Mucosa of rectum (tissue), 2 donors: ENCODE measurements at regions not wholly inside any gene's neighbourhood (a gene's known extent, or its start where the extent isn't known, plus 50 kb on each side); places are given as distances from the start of the nearest gene placed in this dataset.
"Not testable (repeated sequence)": the region's sequence is repeated elsewhere in the genome, so short reads cannot be mapped to it uniquely, and the experiment has no call there.

ENCODE experiments used
- H3K27ac ChIP-seq, 2 donors: one replicate each; pipeline ENCODE4 v1.7.0; 2013; ENCODE audit warnings: inconsistent platforms in 2 of 2, low read depth in 2 of 2, low read length in 2 of 2
- H3K27me3 ChIP-seq, 2 donors: one replicate each; pipeline ENCODE4 v1.7.0; 2013; ENCODE audit warnings: low read length in 2 of 2; ENCODE audit not compliant: control insufficient read depth in 2 of 2, insufficient read depth in 2 of 2
- H3K36me3 ChIP-seq, 2 donors: one replicate each; pipeline ENCODE4 v1.7.0; 2013; ENCODE audit warnings: low read length in 2 of 2; ENCODE audit not compliant: control insufficient read depth in 2 of 2, insufficient read depth in 2 of 2
- H3K4me1 ChIP-seq, 2 donors: one replicate each; pipeline ENCODE4 v1.7.0; 2013; ENCODE audit warnings: low read length in 2 of 2, mild to moderate bottlenecking in 1 of 2; ENCODE audit not compliant: control insufficient read depth in 2 of 2, insufficient read depth in 2 of 2
- H3K4me3 ChIP-seq, 2 donors: one replicate each; pipeline ENCODE4 v1.7.0; 2013; ENCODE audit warnings: low read length in 2 of 2
- H3K9ac ChIP-seq, 2 donors: one replicate each; pipeline ENCODE4 v1.7.0; 2013; ENCODE audit warnings: low read length in 2 of 2, low read depth in 1 of 2, mild to moderate bottlenecking in 1 of 2
- H3K9me3 ChIP-seq, 2 donors: one replicate each; pipeline ENCODE4 v1.7.0; 2013; ENCODE audit warnings: low read length in 2 of 2; ENCODE audit not compliant: control insufficient read depth in 2 of 2
- donor health status: healthy.
- donor health status: Normal muscosa, but diverticular disease.

DNA sequence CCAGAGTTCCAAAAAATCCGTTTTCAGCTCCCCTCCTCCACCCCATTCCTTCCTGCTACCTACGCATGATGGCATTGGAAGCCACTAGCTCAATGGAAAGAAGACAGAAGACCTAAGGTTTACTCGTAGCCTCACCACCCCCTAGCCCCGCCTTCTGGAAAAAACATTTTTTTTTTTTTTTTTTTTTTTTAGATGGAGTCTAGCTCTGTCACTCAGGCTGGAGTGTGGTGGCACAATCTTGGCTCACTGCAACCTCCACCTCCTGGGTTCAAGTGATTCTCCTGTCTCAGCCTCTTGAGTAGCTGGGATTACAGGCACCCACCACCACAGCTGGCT lies 57.2 kb upstream of the APCDD1L start:
- not testable (repeated sequence) for H3K27me3 ChIP-seq, H3K36me3 ChIP-seq, H3K4me1 ChIP-seq, H3K27ac ChIP-seq, H3K9ac ChIP-seq, H3K4me3 ChIP-seq, H3K9me3 ChIP-seq

DNA sequence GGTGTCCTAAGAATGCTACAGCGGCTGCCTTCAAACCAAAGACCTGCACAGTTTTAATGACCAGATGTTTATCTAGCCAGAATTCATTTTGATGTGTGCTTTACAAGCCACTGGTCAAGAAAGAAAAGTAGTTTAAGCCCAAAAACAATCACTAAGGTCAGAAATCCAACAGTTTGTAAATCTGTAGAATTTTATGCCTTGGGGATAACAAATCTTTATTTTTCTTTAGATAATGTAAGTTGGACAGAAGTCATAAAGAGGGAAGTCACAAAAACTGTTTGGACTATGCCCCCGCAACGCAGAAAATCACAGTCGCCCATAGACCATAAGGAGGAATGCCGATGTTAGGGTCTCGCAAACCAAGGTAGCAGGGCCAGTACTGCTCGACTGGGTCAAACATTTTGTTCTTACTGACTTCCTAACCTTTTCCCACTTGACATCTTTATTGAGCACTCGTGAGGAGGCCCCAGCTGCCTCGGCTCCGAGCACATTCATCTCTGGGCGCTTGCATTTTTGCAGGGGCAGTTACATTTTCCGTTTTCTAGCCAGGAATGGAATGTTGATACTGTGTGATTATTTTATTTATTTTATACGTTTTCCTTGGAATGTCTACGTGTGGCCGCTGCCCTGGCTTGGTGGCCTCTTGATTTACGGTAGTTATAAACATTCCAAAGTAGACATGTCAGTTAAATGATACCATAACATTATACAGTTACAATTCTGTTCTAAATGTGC lies 56.7 kb upstream of the APCDD1L start:
- Histone ChIP-seq H3K9ac (no peak overlapping the region), H3K9me3 (no peaks in the 10 kb centered on the region), H3K4me1 (peaks cover 0 to 7% of the 10 kb centered on the region in 2 donors), H3K27me3 (no peaks in the 10 kb centered on the region), H3K4me3 (no peak overlapping the region), H3K27ac (no peak overlapping the region), H3K36me3 (no peaks in the 10 kb centered on the region)

DNA sequence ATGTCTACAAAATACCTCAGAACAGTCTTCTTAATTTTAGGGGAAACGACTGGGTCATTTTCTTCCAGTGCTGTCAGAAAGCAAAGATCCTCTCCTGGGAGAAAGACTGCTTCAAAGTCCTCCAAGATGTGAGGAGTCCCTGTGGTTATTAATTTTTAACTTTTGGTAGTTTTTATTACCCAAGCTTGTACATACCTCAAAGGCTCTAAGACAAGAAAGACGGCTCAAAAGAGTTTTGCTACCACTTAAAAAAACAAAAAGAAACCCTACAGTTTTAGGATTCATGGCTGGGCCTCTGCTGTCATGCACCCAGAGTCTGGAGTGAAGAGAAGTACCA lies 56.1 kb upstream of the APCDD1L start:
- Histone ChIP-seq H3K27me3 (no peaks in the 10 kb centered on the region), H3K27ac (no peak overlapping the region), H3K9me3 (no peaks in the 10 kb centered on the region), H3K4me1 (peaks cover 0 to 7% of the 10 kb centered on the region in 2 donors), H3K9ac (no peak overlapping the region), H3K4me3 (no peak overlapping the region), H3K36me3 (no peaks in the 10 kb centered on the region)

DNA sequence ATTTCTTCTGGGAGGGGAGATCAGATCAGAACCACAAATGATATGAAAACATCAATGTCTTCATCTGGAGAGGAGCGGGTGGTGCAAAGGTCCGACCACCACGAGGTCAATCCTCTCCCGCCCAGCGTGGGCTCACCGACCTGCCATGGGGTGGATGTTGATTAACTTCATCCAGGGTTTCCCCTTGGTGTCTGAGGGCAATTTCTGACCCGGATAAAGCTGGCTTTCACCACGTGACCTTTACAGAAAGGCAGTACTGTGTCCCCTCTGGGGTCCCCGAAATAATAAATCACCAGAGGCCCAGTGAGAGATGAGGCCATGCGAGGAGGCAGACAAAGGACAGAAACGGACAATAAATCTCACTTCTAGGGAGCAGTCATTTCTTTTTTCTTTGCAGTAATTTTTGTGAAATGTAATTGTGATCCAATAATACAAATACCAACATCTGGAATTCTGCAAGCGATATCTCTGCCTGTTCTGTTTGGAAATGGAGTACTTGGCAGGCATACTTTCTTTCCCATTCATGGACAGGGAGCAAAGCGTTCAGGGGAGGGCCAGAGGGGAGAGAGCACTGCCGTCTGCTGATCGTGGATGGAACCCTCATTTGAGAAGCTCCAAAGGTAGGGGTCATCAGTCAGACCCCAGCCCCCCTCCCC lies 55.1 kb upstream of the APCDD1L start:
- H3K4me1 ChIP-seq: peaks cover 0 to 7% of the 10 kb centered on the region in 2 donors
- no peak overlapping the region for H3K9ac ChIP-seq
- H3K36me3 ChIP-seq: no peaks in the 10 kb centered on the region
- no peak overlapping the region for H3K4me3 ChIP-seq
- H3K9me3 ChIP-seq: no peaks in the 10 kb centered on the region
- H3K27me3 ChIP-seq: no peaks in the 10 kb centered on the region
- no peak overlapping the region for H3K27ac ChIP-seq

DNA sequence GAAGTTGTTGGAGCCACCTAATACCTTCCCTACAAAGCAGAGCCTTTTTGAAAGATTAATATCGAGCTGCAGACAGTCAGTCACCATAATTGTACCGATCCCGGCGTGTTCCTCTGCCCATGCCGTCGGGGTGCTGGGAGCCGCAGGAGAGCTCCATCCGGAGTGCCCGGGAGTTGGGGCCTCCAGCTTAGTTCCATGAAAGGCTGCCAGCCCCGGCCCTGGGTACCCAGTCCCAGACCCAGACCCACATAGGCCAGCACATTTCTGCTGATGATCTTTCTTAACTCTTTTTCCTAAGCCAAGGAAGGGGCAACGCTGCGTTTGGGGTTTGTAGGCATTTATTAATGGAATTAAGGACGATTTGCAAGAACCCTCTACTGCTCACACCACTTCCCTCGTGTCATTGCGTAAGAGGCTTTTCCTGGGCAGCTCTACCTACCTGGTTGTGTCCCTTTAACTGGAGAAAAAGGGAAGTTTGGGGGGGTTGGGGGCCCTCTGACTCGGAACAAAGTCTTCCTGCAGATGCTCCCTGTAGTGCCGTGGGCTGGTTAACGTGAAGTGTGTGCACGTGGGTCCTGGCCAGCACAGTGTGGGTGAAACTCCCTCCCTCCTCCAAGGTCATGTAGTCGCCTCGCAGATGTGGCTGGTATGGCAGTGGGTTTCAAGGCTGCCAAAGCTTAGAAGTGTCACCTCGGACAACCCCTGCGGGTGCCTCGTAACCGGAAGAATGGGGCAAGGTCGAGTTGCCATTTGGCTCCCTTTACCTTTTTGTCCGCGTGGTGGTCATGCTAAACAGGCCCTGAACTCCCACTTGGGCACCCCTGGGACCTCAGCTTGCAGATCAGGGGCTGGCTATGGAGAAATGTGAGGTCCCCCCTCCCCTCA lies 54.3 kb upstream of the APCDD1L start:
- H3K27ac ChIP-seq: no peak overlapping the region
- no peak overlapping the region for H3K9ac ChIP-seq
- no peak overlapping the region for H3K4me3 ChIP-seq
- H3K27me3 ChIP-seq: no peaks in the 10 kb centered on the region
- H3K36me3 ChIP-seq: no peaks in the 10 kb centered on the region
- H3K4me1 ChIP-seq: peaks cover 0 to 7% of the 10 kb centered on the region in 2 donors
- no peaks in the 10 kb centered on the region for H3K9me3 ChIP-seq

DNA sequence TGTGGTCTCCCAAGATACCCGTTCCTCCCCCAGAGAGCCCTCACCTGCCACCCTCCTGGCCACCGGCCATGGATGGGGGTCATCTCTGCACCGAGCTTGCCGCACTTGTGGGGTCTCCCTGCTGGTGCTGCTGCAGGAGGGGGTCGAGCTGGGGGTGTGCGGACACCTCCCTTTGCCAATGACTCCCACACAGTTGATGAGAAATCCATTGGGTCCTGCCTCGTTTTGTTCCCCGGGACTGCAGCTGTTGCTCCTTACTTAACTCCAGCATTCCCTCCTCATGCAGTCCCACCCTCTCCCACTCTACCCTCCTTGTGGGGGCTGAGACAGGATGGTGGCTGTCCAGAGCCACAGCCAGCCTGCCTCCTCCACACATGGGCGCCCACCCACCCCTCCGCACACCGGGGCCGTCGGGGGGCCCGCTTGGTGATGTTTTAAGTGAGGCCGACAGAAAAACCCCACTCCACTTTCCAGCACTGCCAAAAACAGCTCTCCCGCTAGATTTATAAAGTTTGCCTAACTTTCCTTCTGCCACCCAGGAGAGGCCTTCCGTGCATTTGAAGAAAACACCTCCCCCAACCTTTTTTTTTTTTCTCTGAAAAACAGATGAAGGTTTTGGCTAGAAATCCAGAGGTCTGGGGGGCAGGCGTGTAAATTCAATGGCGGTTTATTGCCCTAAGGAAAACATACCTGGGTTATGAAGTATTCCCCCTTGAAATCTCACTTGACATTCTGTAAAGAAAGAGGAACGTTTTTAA lies 53.5 kb upstream of the APCDD1L start:
- no peaks in the 10 kb centered on the region for H3K27me3 ChIP-seq

DNA sequence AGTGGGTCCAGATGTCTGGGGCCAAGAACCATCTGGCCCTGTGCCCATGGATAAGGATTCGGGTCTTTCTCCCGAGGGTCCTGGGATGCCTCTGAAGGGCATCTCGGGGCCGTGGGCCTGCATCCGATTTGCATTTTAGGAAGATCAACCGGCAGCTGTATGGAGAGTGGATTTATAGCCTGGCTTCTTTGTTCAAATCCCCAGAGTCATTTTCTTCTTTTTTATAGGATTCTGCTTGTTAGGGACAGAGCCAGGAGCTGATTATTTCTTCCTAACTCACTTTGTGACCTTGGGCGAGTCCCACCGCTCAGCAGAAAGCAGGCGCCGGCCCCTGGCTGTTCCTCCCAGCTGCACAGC lies 52.9 kb upstream of the APCDD1L start:
- H3K27me3 ChIP-seq: no peaks in the 10 kb centered on the region
- H3K9ac ChIP-seq: no peak overlapping the region
- H3K36me3 ChIP-seq: no peaks in the 10 kb centered on the region
- H3K27ac ChIP-seq: no peak overlapping the region
- no peak overlapping the region for H3K4me3 ChIP-seq
- no peaks in the 10 kb centered on the region for H3K9me3 ChIP-seq
- H3K4me1 ChIP-seq: peaks cover 0 to 7% of the 10 kb centered on the region in 2 donors

More for the DNA sequence above, 53.5 kb upstream of the APCDD1L start:
- peaks cover 0 to 7% of the 10 kb centered on the region in 2 donors for H3K4me1 ChIP-seq
- H3K9me3 ChIP-seq: no peaks in the 10 kb centered on the region
- no peaks in the 10 kb centered on the region for H3K36me3 ChIP-seq
- no peak overlapping the region for H3K4me3 ChIP-seq
- H3K27ac ChIP-seq: no peak overlapping the region
- no peak overlapping the region for H3K9ac ChIP-seq

DNA sequence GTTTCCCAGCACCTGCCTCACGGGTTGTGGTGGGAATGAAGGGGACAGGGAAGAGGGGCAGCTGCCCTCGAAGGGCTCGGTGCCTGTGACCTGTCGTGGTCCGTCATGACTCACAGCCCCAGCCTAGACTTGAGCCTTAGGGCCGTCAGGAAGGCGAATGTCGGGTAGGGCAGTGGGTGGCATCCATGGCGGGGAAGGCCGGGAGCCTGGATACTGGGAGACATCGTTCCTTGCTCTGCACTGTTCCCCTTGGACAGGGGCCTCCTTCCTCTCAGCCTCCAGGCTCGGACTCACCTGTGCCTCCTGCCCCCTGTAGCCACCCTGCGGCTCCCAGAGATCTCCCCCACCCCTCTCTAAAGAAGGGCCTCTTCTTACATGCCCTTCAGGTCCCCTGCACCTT lies 52.2 kb upstream of the APCDD1L start:
- H3K9me3 ChIP-seq: no peaks in the 10 kb centered on the region
- no peak overlapping the region for H3K27ac ChIP-seq
- no peak overlapping the region for H3K9ac ChIP-seq
- H3K4me3 ChIP-seq: no peak overlapping the region
- peaks cover 0 to 7% of the 10 kb centered on the region in 2 donors for H3K4me1 ChIP-seq
- no peaks in the 10 kb centered on the region for H3K27me3 ChIP-seq
- no peaks in the 10 kb centered on the region for H3K36me3 ChIP-seq

DNA sequence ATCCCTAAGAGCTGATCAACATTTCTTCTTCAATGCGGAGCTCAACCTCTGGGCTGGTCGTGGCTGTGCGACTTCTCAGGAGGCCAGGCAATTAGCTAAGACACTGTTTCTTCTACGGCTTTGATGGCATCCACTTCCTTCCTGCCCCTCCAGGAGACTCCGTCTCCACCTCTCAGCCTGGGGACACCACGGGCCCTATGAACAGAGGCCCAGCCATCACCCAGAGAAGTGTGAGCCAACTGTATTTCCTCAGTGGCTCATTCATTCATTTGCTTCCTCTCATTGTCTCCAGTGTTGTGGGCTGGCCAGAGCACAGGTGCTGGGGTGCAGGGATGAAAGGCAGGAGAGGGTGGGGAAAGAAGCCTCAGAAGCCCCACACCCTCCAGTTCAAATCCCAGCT lies 51.8 kb upstream of the APCDD1L start:
- Histone ChIP-seq H3K27me3 (no peaks in the 10 kb centered on the region), H3K4me1 (peaks cover 0 to 7% of the 10 kb centered on the region in 2 donors), H3K4me3 (no peak overlapping the region), H3K9me3 (no peaks in the 10 kb centered on the region), H3K36me3 (no peaks in the 10 kb centered on the region), H3K27ac (no peak overlapping the region), H3K9ac (no peak overlapping the region)
